ENCODE measurements at regions not wholly inside any gene's neighbourhood (a gene's known extent, or its start where the extent isn't known, plus 50 kb on each side); places are given as distances from the start of the nearest gene placed in this dataset.

- intact Hi-C loops (cut with micrococcal nuclease): no loop called here
- no peak for FAIRE-seq
- WGBS (ENCODE audit: insufficient coverage, low coverage, missing lambda C conversion rate): 0% methylated on average over 6 of the region's 10 CpGs
These were observed 99.7 kb upstream of the C14orf180 start for GRCh38 chr14:104479901-104480300.

More at GRCh38 chr14:104479901-104480300, 99.7 kb upstream of the C14orf180 start:
- TF ChIP-seq TFAM (CRISPR knock-in tag; conservative IDR thresholded peaks at IDR 0.05) (no peak), TAF15 (IDR thresholded peaks at IDR 0.05; ENCODE audit: low read depth, low read length) (no peak), PURB (CRISPR knock-in tag; IDR thresholded peaks at IDR 0.05; ENCODE audit: low read depth) (no peak), THRAP3 (IDR thresholded peaks at IDR 0.05; ENCODE audit: borderline replicate concordance) (no peak), ZNF589 (CRISPR knock-in tag; IDR thresholded peaks at IDR 0.05; ENCODE audit: low read depth) (no peak), TCF7 (IDR thresholded peaks at IDR 0.05; ENCODE audit: borderline replicate concordance) (no peak), PRDM10 (IDR thresholded peaks at IDR 0.05; ENCODE audit: partially characterized antibody) (no peak), L3MBTL2 (IDR thresholded peaks at IDR 0.05) (no peak), HNRNPK (IDR thresholded peaks at IDR 0.05; ENCODE audit: low read depth, low read length, poor library complexity, severe bottlenecking) (no peak), THAP7 (CRISPR knock-in tag; IDR thresholded peaks at IDR 0.05) (no peak), ZNF77 (CRISPR knock-in tag; IDR thresholded peaks at IDR 0.05) (no peak), XRCC4 (IDR thresholded peaks at IDR 0.05; ENCODE audit: extremely low read depth, insufficient read depth, insufficient read length) (no peak), KDM5B (IDR thresholded peaks at IDR 0.05; ENCODE audit: insufficient replicate concordance, low read depth, low read length) (no peak), TFAP4 (CRISPR knock-in tag; IDR thresholded peaks at IDR 0.05; ENCODE audit: borderline replicate concordance) (no peak), ILF3 (IDR thresholded peaks at IDR 0.05; ENCODE audit: borderline replicate concordance) (no peak), ZNF584 (CRISPR knock-in tag; IDR thresholded peaks at IDR 0.05; ENCODE audit: low read depth) (no peak)
- Histone ChIP-seq H3K4me3 (no peak overlapping the region), H3K4me2 (ENCODE audit: insufficient read depth, low read length) (no peak overlapping the region), H3K36me3 (ENCODE audit: control insufficient read depth, insufficient read depth, low read length) (no peaks in the 10 kb centered on the region), H3K27ac (ENCODE audit: extremely low read depth, low read depth, low read length) (no peak overlapping the region), H3K79me2 (ENCODE audit: control insufficient read depth, insufficient read depth, low read length) (no peaks in the 10 kb centered on the region), H3K4me1 (replicated peaks in 1 of 2; ENCODE audit: control insufficient read depth in 2 of 2, insufficient read depth in 2 of 2, low read length in 2 of 2) (no peaks in the 10 kb centered on the region), H3K9me1 (ENCODE audit: control insufficient read depth, insufficient read depth, low read length) (no peaks in the 10 kb centered on the region), H3K27me3 (ENCODE audit: control insufficient read depth in 2 of 2, insufficient read depth in 2 of 2, low read length in 2 of 2) (peaks cover 0 to 5% of the 10 kb centered on the region in 2 experiments; a peak in 2 of 5 replicates), H2AFZ (ENCODE audit: low read depth, low read length) (no peak overlapping the region), H3K9ac (ENCODE audit: insufficient read depth in 1 of 2, low read depth in 2 of 2, low read length in 2 of 2) (no peak overlapping the region), H3K9me3 (replicated peaks; ENCODE audit: control insufficient read depth, insufficient read depth, low read depth, low read length) (no peaks in the 10 kb centered on the region), H4K20me1 (replicated peaks; ENCODE audit: control insufficient read depth, insufficient read depth, low read length) (no peaks in the 10 kb centered on the region)
- DNase-seq (ENCODE audit: extremely low read depth in 1 of 4, low spot score in 3 of 4) (no peak), ATAC-seq (no peak)
- no TSS peak for BruUV-seq (replicated peaks)
- in situ Hi-C loops (cut with MboI): no loop called here
- CTCF ChIA-PET (ENCODE audit: low intra/inter-chr PET ratio): no interaction called here
- POLR2A ChIA-PET: no interaction called here

Measured in K562 (cell line).